ENCODE measurements at regions not wholly inside any gene's neighbourhood (a gene's known extent, or its start where the extent isn't known, plus 50 kb on each side); places are given as distances from the start of the nearest gene placed in this dataset.

- Histone ChIP-seq H3K9ac (ENCODE audit: low read length) (no peak overlapping the region), H3K79me2 (ENCODE audit: control insufficient read depth, insufficient read depth, low read length) (no peaks in the 10 kb centered on the region), H3K9me3 (ENCODE audit: control extremely low read depth in 1 of 3, control insufficient read depth in 2 of 3, insufficient read depth in 1 of 3, low read length in 2 of 3) (no peaks in the 10 kb centered on the region), H3K4me1 (ENCODE audit: control insufficient read depth in 2 of 2, insufficient read depth in 2 of 2, low read length in 2 of 2) (peaks cover 9 to 10% of the 10 kb centered on the region in 2 donors), H3K36me3 (replicated peaks in 1 of 2; ENCODE audit: control extremely low read depth in 1 of 2, control insufficient read depth in 1 of 2, extremely low read depth in 1 of 2, insufficient read depth in 2 of 2, low read length in 1 of 2) (no peaks in the 10 kb centered on the region), H3K4me3 (ENCODE audit: control extremely low read depth in 1 of 5, extremely low read depth in 1 of 5, insufficient read depth in 1 of 5, low read depth in 2 of 5, low read length in 4 of 5) (no peak overlapping the region), H3K4me2 (replicated peaks; ENCODE audit: low read depth, low read length, poor library complexity, severe bottlenecking) (no peak overlapping the region), H2AFZ (ENCODE audit: insufficient read depth, low read depth, low read length, poor library complexity, severe bottlenecking) (no peak overlapping the region), H3K27me3 (replicated peaks in 1 of 4; ENCODE audit: control extremely low read depth in 1 of 4, control insufficient read depth in 3 of 4, insufficient read depth in 4 of 4, low read length in 3 of 4) (no peaks in the 10 kb centered on the region), H4K20me1 (ENCODE audit: control insufficient read depth, insufficient read depth, low read length, poor library complexity, severe bottlenecking) (no peaks in the 10 kb centered on the region), H3K27ac (ENCODE audit: low read length in 2 of 2) (no peak overlapping the region)
- no peak for DNase-seq
- Mint-ChIP-seq H3K9me3 (ENCODE audit: insufficient read depth) (no peaks in the 10 kb centered on the region), H3K4me1 (peaks cover 10% of the 10 kb centered on the region), H3K27me3 (no peaks in the 10 kb centered on the region), H3K4me3 (no peak overlapping the region), H3K27ac (no peak overlapping the region)
- CTCF ChIA-PET: interaction anchor here (1.2 kb wide), 1 partner anchor 16 kb away, joined by 3 read pairs; no protein-coding TSS in a partner anchor
- no peak for ATAC-seq (ENCODE audit: low read depth)
- POLR2A ChIA-PET: no interaction called here
- intact Hi-C loops (cut with micrococcal nuclease): loop anchor here (10.0 kb wide), 1 partner anchor 46 kb away; no protein-coding TSS in a partner anchor
- TF ChIP-seq, protein P1, sequence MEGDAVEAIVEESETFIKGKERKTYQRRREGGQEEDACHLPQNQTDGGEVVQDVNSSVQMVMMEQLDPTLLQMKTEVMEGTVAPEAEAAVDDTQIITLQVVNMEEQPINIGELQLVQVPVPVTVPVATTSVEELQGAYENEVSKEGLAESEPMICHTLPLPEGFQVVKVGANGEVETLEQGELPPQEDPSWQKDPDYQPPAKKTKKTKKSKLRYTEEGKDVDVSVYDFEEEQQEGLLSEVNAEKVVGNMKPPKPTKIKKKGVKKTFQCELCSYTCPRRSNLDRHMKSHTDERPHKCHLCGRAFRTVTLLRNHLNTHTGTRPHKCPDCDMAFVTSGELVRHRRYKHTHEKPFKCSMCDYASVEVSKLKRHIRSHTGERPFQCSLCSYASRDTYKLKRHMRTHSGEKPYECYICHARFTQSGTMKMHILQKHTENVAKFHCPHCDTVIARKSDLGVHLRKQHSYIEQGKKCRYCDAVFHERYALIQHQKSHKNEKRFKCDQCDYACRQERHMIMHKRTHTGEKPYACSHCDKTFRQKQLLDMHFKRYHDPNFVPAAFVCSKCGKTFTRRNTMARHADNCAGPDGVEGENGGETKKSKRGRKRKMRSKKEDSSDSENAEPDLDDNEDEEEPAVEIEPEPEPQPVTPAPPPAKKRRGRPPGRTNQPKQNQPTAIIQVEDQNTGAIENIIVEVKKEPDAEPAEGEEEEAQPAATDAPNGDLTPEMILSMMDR (IDR thresholded peaks at IDR 0.05): no peak
- TF ChIP-seq EZH2 (IDR thresholded peaks at IDR 0.05; ENCODE audit: borderline replicate concordance, insufficient read depth, low read depth, low read length, poor library complexity, severe bottlenecking): no peak
Observed at GRCh38 chr14:62110941-62111340, 348.7 kb downstream of the SNAPC1 start.

- WGBS (ENCODE audit: insufficient coverage): 2% methylated on average over 51 of the region's 56 CpGs
- no peaks in the 10 kb centered on the region for H3K79me2 ChIP-seq (ENCODE audit: control insufficient read depth, insufficient read depth, low read length)
- H2AFZ ChIP-seq (ENCODE audit: insufficient read depth, low read depth, low read length, poor library complexity, severe bottlenecking): peak overlapping the region; percentile 89
- DNase-seq (peak; percentile 86), ATAC-seq (ENCODE audit: low read depth) (peak; percentile 97)
- peak overlapping the region; percentile 47 for H3K27ac Mint-ChIP-seq
- POLR2A ChIA-PET: interaction anchor here (0.6 to 0.7 kb wide), 2 partner anchors 18 to 38 kb away, joined by 4 to 7 read pairs; no protein-coding TSS in a partner anchor
- H3K27me3 Mint-ChIP-seq: peaks cover 9% of the 10 kb centered on the region
- no peaks in the 10 kb centered on the region for H3K9me3 ChIP-seq (ENCODE audit: control extremely low read depth in 1 of 3, control insufficient read depth in 2 of 3, insufficient read depth in 1 of 3, low read length in 2 of 3)
- peaks cover 0 to 12% (median 0%) of the 10 kb centered on the region in 4 experiments for H3K27me3 ChIP-seq (replicated peaks in 1 of 4; ENCODE audit: control extremely low read depth in 1 of 4, control insufficient read depth in 3 of 4, insufficient read depth in 4 of 4, low read length in 3 of 4)
- H3K4me1 Mint-ChIP-seq: peaks cover 38% of the 10 kb centered on the region
- no peaks in the 10 kb centered on the region for H3K36me3 ChIP-seq (replicated peaks in 1 of 2; ENCODE audit: control extremely low read depth in 1 of 2, control insufficient read depth in 1 of 2, extremely low read depth in 1 of 2, insufficient read depth in 2 of 2, low read length in 1 of 2)
- no peaks in the 10 kb centered on the region for H3K9me3 Mint-ChIP-seq (ENCODE audit: insufficient read depth)
- H3K9ac ChIP-seq (ENCODE audit: low read length): peak overlapping the region; percentile 81
- intact Hi-C loops (cut with micrococcal nuclease): loop anchor here (1.0 to 10.0 kb wide), 3 partner anchors 36 to 257 kb away; no protein-coding TSS in a partner anchor
- peak overlapping the region; percentile 93 for H3K4me3 Mint-ChIP-seq
- peaks cover 27 to 36% of the 10 kb centered on the region in 2 donors for H3K4me1 ChIP-seq (ENCODE audit: control insufficient read depth in 2 of 2, insufficient read depth in 2 of 2, low read length in 2 of 2)
- peak overlapping the region; percentile 52 to 82 (median 65) for H3K4me3 ChIP-seq (ENCODE audit: control extremely low read depth in 1 of 5, extremely low read depth in 1 of 5, insufficient read depth in 1 of 5, low read depth in 2 of 5, low read length in 4 of 5)
- peak overlapping the region in 1 of 2 donors; percentile 42 for H3K27ac ChIP-seq (ENCODE audit: low read length in 2 of 2)
- no peaks in the 10 kb centered on the region for H4K20me1 ChIP-seq (ENCODE audit: control insufficient read depth, insufficient read depth, low read length, poor library complexity, severe bottlenecking)
- CTCF ChIA-PET: interaction anchor here (0.7 to 7.4 kb wide), 19 partner anchors 9 to 719 kb away, joined by 3 to 88 read pairs (median 6); no protein-coding TSS in a partner anchor
- TF ChIP-seq, protein P1 (IDR thresholded peaks at IDR 0.05): peak; percentile 69
- no peak for TF ChIP-seq EZH2 (IDR thresholded peaks at IDR 0.05; ENCODE audit: borderline replicate concordance, insufficient read depth, low read depth, low read length, poor library complexity, severe bottlenecking)
- H3K4me2 ChIP-seq (replicated peaks; ENCODE audit: low read depth, low read length, poor library complexity, severe bottlenecking): peak overlapping the region; percentile 95
Observed at GRCh38 chr14:62117010-62117750, 355.0 kb downstream of the SNAPC1 start.
